HCT116 (cell line): ENCODE measurements at regions not wholly inside any gene's neighbourhood (a gene's known extent, or its start where the extent isn't known, plus 50 kb on each side); places are given as distances from the start of the nearest gene placed in this dataset.

ENCODE experiments used
- ATAC-seq: fragments of 200-7000 bp; cut with Tn5 transposase; 2 replicates; pipeline ENCODE4 v1.9.1; 2020; ENCODE audit warnings: mild to moderate bottlenecking, moderate library complexity
- BruUV-seq: library from RNA; stranded (reverse); fragments of 400-500 nt; replicated peaks from 2 replicates; lab custom pipeline; 2021; lab: Mats Ljungman, UMichigan
- CTCF ChIA-PET: fragments of 300-600 bp; sonication (Branson Sonifier 250); formaldehyde crosslinking; loops from one replicate; lab custom pipeline; 2021; ENCODE audit warnings: antibody characterized with exemption; lab: Charles Lee
- POLR2A ChIA-PET: fragments of 300-600, 350-600 bp; sonication (Branson Sonifier 250); formaldehyde crosslinking; loops from one replicate; lab custom pipeline; 2021; ENCODE audit warnings: antibody characterized with exemption; lab: Charles Lee
- RAD21 ChIA-PET, 2 experiments: fragments of 300-600 bp; sonication (Branson Sonifier 250); formaldehyde crosslinking; loops; one replicate each; lab custom pipeline; 2023; ENCODE audit warnings: low total read pairs in 2 of 2; ENCODE audit not compliant: uncharacterized antibody in 2 of 2, unreplicated experiment in 2 of 2, low non-redundant PET in 1 of 2; lab: Charles Lee
- DNase-seq: peaks from one replicate; pipeline ENCODE4 v3.0.0-alpha.2; 2010; ENCODE audit warnings: low read depth, low spot score
- H2AFZ ChIP-seq: fragments of 200-600 bp; shearing (Covaris generic), sonication (generic); 2 replicates; pipeline ENCODE4 v1.6.1; 2017; ENCODE audit warnings: low read depth, mixed run types, mixed read lengths, antibody characterized with exemption, low read length; ENCODE audit not compliant: poor library complexity, severe bottlenecking
- H3K27ac ChIP-seq: 2 replicates; pipeline ENCODE4 v1.5.1; 2012; ENCODE audit warnings: low read depth, low read length
- H3K27me3 ChIP-seq: fragments of 200-600 bp; sonication (generic); 2 replicates; pipeline ENCODE4 v1.6.1; 2016; ENCODE audit warnings: mixed run types, low read length, mixed read lengths; ENCODE audit not compliant: insufficient read depth
- H3K36me3 ChIP-seq, 2 experiments: fragments of 200-500 bp in 1 of 2; fragments of 200-600 bp in 1 of 2; sonication (Bioruptor generic) in 1 of 2; sonication (generic) in 1 of 2; 2 replicates each; pipeline versions ENCODE4 v1.5.1 to v1.6.1; 2014 to 2016; ENCODE audit warnings: low read length in 2 of 2, inconsistent platforms in 1 of 2, mixed read lengths in 1 of 2, mixed run types in 1 of 2; ENCODE audit not compliant: insufficient read depth in 2 of 2, control insufficient read depth in 1 of 2
- H3K4me1 ChIP-seq, 2 experiments: fragments of 200-600 bp in 1 of 2; sonication (generic) in 1 of 2; 2 replicates each; pipeline versions ENCODE4 v1.5.1 to v1.6.1; 2012 to 2017; ENCODE audit warnings: low read length in 2 of 2, inconsistent platforms in 1 of 2, mild to moderate bottlenecking in 1 of 2, mixed read lengths in 1 of 2, mixed run types in 1 of 2, moderate library complexity in 1 of 2; ENCODE audit not compliant: insufficient read depth in 2 of 2, control insufficient read depth in 1 of 2
- H3K4me2 ChIP-seq: fragments of 200-600 bp; sonication (generic); 2 replicates; pipeline ENCODE4 v1.6.1; 2017; ENCODE audit warnings: mixed run types, low read length, mixed read lengths
- H3K4me3 ChIP-seq, 2 experiments: fragments of 200-600 bp in 1 of 2; sonication (generic) in 1 of 2; replicated peaks in 1 of 2; 2 replicates each; pipeline ENCODE4 v1.5.1; 2011 to 2016; ENCODE audit warnings: low read length in 2 of 2, control low read depth in 1 of 2, low read depth in 1 of 2, mild to moderate bottlenecking in 1 of 2, mixed read lengths in 1 of 2, mixed run types in 1 of 2
- H3K79me2 ChIP-seq: fragments of 200-600 bp; sonication (generic); 2 replicates; pipeline ENCODE4 v1.6.1; 2017; ENCODE audit warnings: mild to moderate bottlenecking, mixed run types, low read length, moderate library complexity, mixed read lengths; ENCODE audit not compliant: insufficient read depth
- H3K9ac ChIP-seq: fragments of 200-600 bp; sonication (generic); 2 replicates; pipeline ENCODE4 v1.6.1; 2016; ENCODE audit warnings: low read length, mixed read lengths
- H3K9me2 ChIP-seq: fragments of 200-600 bp; sonication (generic), shearing (Covaris generic); 2 replicates; pipeline ENCODE4 v1.6.1; 2017; ENCODE audit warnings: mixed run types, mild to moderate bottlenecking, moderate library complexity; ENCODE audit not compliant: insufficient read depth
- H3K9me3 ChIP-seq, 2 experiments: fragments of 200-500 bp in 1 of 2; fragments of 200-600 bp in 1 of 2; sonication (Bioruptor generic) in 1 of 2; sonication (generic) in 1 of 2; 2 replicates each; pipeline ENCODE4 v1.6.1; 2014 to 2017; ENCODE audit warnings: low read length in 2 of 2, mixed read lengths in 2 of 2, inconsistent platforms in 1 of 2, low read depth in 1 of 2, mild to moderate bottlenecking in 1 of 2, mixed run types in 1 of 2, moderate library complexity in 1 of 2; ENCODE audit not compliant: control insufficient read depth in 1 of 2, insufficient read depth in 1 of 2
- H4K20me1 ChIP-seq: fragments of 200-600 bp; sonication (generic), shearing (Covaris generic); 2 replicates; pipeline ENCODE4 v1.6.1; 2017; ENCODE audit warnings: mixed run types, mild to moderate bottlenecking, moderate library complexity; ENCODE audit not compliant: insufficient read depth
- CBX3 ChIP-seq: IDR thresholded peaks from 2 replicates; pipeline ENCODE4 v1.6.1; 2012; ENCODE audit warnings: low read depth
- ELF1 ChIP-seq: IDR thresholded peaks from 2 replicates; pipeline ENCODE4 v1.6.1; 2012; ENCODE audit warnings: low read depth, borderline replicate concordance
- EZH2 ChIP-seq: fragments of 200-600 bp; sonication (generic); IDR thresholded peaks from 2 replicates; pipeline ENCODE4 v1.6.1; 2017; ENCODE audit warnings: antibody characterized with exemption, mixed run types
- POLR2AphosphoS5 ChIP-seq: IDR thresholded peaks from 2 replicates; pipeline ENCODE4 v1.6.1; 2011; ENCODE audit warnings: mild to moderate bottlenecking, low read depth, low read length, moderate library complexity
- RAD21 ChIP-seq: IDR thresholded peaks from 2 replicates; pipeline ENCODE4 v1.6.1; 2012; ENCODE audit warnings: low read depth, mild to moderate bottlenecking
- SIN3A ChIP-seq: IDR thresholded peaks from 2 replicates; pipeline ENCODE4 v1.6.1; 2012; ENCODE audit warnings: low read depth
- SP1 ChIP-seq: IDR thresholded peaks from 2 replicates; pipeline ENCODE4 v1.6.1; 2012; ENCODE audit warnings: low read depth
- YY1 ChIP-seq: IDR thresholded peaks from 2 replicates; pipeline ENCODE4 v1.6.1; 2011; ENCODE audit warnings: low read length, low read depth, moderate library complexity, mild to moderate bottlenecking; ENCODE audit not compliant: insufficient replicate concordance; ENCODE audit errors: extremely low read depth
- ZBTB33 ChIP-seq: IDR thresholded peaks from 2 replicates; pipeline ENCODE4 v1.6.1; 2011; ENCODE audit warnings: mild to moderate bottlenecking, low read length, moderate library complexity; ENCODE audit not compliant: insufficient replicate concordance; ENCODE audit errors: extremely low read depth
- ZFX ChIP-seq: fragments of 450-650 bp; IDR thresholded peaks from 2 replicates; pipeline ENCODE4 v1.6.1; 2017
- intact Hi-C: fragments of 100-400 bp; cut with micrococcal nuclease; formaldehyde crosslinking; loops from 2 replicates; pipeline ENCODE4 v1.10.0; 2022
- TF ChIP-seq, protein P1 (sequence below), 3 experiments: fragments of 200-600 bp in 1 of 3; sonication (generic) in 1 of 3; IDR thresholded peaks in 2 of 3; conservative IDR thresholded peaks in 1 of 3; 2 replicates each; pipeline ENCODE4 v1.5.1; 2012 to 2017; ENCODE audit warnings: low read depth in 2 of 3, low read length in 2 of 3, antibody characterized with exemption in 1 of 3, borderline replicate concordance in 1 of 3, control low read depth in 1 of 3, mild to moderate bottlenecking in 1 of 3, mixed read lengths in 1 of 3, mixed run types in 1 of 3, moderate library complexity in 1 of 3; ENCODE audit not compliant: insufficient read depth in 1 of 3
- TF ChIP-seq, protein P2 (sequence below): IDR thresholded peaks from 2 replicates; pipeline ENCODE4 v1.6.1; 2012
- TF ChIP-seq, protein P3 (sequence below): IDR thresholded peaks from 2 replicates; pipeline ENCODE4 v1.6.1; 2012

GRCh38 chr7:109179601-109180000 is 609.9 kb downstream of the DNAJB9 start:
- Histone ChIP-seq H3K4me1 (no peaks in the 10 kb centered on the region), H3K36me3 (no peaks in the 10 kb centered on the region), H3K27ac (no peak overlapping the region), H3K79me2 (no peaks in the 10 kb centered on the region), H4K20me1 (no peaks in the 10 kb centered on the region)
- no peak for DNase-seq
- TF ChIP-seq ELF1, result no peak
- TF ChIP-seq RAD21, result no peak
- TF ChIP-seq, protein P1, sequence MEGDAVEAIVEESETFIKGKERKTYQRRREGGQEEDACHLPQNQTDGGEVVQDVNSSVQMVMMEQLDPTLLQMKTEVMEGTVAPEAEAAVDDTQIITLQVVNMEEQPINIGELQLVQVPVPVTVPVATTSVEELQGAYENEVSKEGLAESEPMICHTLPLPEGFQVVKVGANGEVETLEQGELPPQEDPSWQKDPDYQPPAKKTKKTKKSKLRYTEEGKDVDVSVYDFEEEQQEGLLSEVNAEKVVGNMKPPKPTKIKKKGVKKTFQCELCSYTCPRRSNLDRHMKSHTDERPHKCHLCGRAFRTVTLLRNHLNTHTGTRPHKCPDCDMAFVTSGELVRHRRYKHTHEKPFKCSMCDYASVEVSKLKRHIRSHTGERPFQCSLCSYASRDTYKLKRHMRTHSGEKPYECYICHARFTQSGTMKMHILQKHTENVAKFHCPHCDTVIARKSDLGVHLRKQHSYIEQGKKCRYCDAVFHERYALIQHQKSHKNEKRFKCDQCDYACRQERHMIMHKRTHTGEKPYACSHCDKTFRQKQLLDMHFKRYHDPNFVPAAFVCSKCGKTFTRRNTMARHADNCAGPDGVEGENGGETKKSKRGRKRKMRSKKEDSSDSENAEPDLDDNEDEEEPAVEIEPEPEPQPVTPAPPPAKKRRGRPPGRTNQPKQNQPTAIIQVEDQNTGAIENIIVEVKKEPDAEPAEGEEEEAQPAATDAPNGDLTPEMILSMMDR (IDR thresholded peaks at IDR 0.05 in 2 of 3, conservative IDR thresholded peaks at IDR 0.05 in 1 of 3; ENCODE audit: borderline replicate concordance in 1 of 3, insufficient read depth in 1 of 3, low read depth in 2 of 3, low read length in 2 of 3), result no peak
- no peak for TF ChIP-seq ZBTB33
- TF ChIP-seq, protein P2, sequence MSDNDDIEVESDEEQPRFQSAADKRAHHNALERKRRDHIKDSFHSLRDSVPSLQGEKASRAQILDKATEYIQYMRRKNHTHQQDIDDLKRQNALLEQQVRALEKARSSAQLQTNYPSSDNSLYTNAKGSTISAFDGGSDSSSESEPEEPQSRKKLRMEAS, result no peak
- TF ChIP-seq EZH2, result no peak
- no peak for TF ChIP-seq ZFX
- no peak for TF ChIP-seq SIN3A
- TF ChIP-seq SP1, result no peak
- TF ChIP-seq CBX3, result no peak
- no peak for TF ChIP-seq POLR2AphosphoS5
- TF ChIP-seq YY1, result no peak
- TF ChIP-seq, protein P3, sequence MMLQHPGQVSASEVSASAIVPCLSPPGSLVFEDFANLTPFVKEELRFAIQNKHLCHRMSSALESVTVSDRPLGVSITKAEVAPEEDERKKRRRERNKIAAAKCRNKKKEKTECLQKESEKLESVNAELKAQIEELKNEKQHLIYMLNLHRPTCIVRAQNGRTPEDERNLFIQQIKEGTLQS, result no peak
- TF ChIP-seq, all 23 proteins: peak for 0
- Histone ChIP-seq H3K4me2 (no peak overlapping the region), H2AFZ (no peak overlapping the region), H3K27me3 (no peaks in the 10 kb centered on the region), H3K4me3 (no peak overlapping the region), H3K9me2 (no peaks in the 10 kb centered on the region), H3K9ac (no peak overlapping the region), H3K9me3 (no peaks in the 10 kb centered on the region)
- no peak for ATAC-seq
- CTCF ChIA-PET, result no interaction called here
- POLR2A ChIA-PET, result no interaction called here
- RAD21 ChIA-PET, result no interaction called here
- BruUV-seq, result no TSS peak
- intact Hi-C loops, result no loop called here
